Neural cell (in vitro differentiated cells): ENCODE measurements at regions not wholly inside any gene's neighbourhood (a gene's known extent, or its start where the extent isn't known, plus 50 kb on each side); places are given as distances from the start of the nearest gene placed in this dataset.

Source experiments
- H2AFZ ChIP-seq: fragments of 200-600, 300-800 bp; sonication (generic), shearing (Covaris generic); 2 replicates; pipeline ENCODE4 v1.6.0; 2014; ENCODE audit warnings: low read depth, mild to moderate bottlenecking, antibody characterized with exemption, low read length, moderate library complexity
- H3F3A ChIP-seq: fragments of 200-600 bp; shearing (Covaris generic); 2 replicates; pipeline ENCODE4 v1.6.1; 2016; ENCODE audit warnings: mild to moderate bottlenecking, moderate library complexity, mixed read lengths, antibody characterized with exemption, low read length; ENCODE audit not compliant: insufficient read depth, poor library complexity, severe bottlenecking
- H3K27ac ChIP-seq: fragments of 200-600, 300-800 bp; sonication (generic), shearing (Covaris generic); 2 replicates; pipeline ENCODE4 v1.5.1; 2014; ENCODE audit warnings: mild to moderate bottlenecking, low read length, moderate library complexity
- H3K27me3 ChIP-seq: fragments of 300-800, 200-600 bp; sonication (generic), shearing (Covaris generic); 2 replicates; pipeline ENCODE4 v1.6.0; 2014; ENCODE audit warnings: mild to moderate bottlenecking, low read depth, low read length, moderate library complexity; ENCODE audit not compliant: insufficient read depth
- H3K36me3 ChIP-seq: fragments of 300-800, 200-600 bp; sonication (generic), shearing (Covaris generic); 2 replicates; pipeline ENCODE4 v1.5.1; 2014; ENCODE audit warnings: mild to moderate bottlenecking, antibody characterized with exemption, low read length, moderate library complexity; ENCODE audit not compliant: insufficient read depth
- H3K4me2 ChIP-seq: fragments of 300-800, 200-600 bp; sonication (generic), shearing (Covaris generic); 2 replicates; pipeline ENCODE4 v1.6.0; 2014; ENCODE audit warnings: mild to moderate bottlenecking, low read length
- H3K4me3 ChIP-seq: fragments of 300-800, 200-600 bp; sonication (generic), shearing (Covaris generic); 2 replicates; pipeline ENCODE4 v1.5.1; 2014; ENCODE audit warnings: mild to moderate bottlenecking, low read length, moderate library complexity
- H3K79me2 ChIP-seq: fragments of 200-600 bp; shearing (Covaris generic); replicated peaks from 2 replicates; pipeline ENCODE4 v1.6.0; 2014; ENCODE audit warnings: mild to moderate bottlenecking, low read length, moderate library complexity; ENCODE audit not compliant: insufficient read depth
- H3K9ac ChIP-seq: fragments of 300-800, 200-600 bp; sonication (generic), shearing (Covaris generic); 2 replicates; pipeline ENCODE4 v1.6.1; 2016; ENCODE audit warnings: mild to moderate bottlenecking, low read length, mixed read lengths
- H3K9me2 ChIP-seq: fragments of 200-600 bp; shearing (Covaris generic); 2 replicates; pipeline ENCODE4 v1.6.1; 2016; ENCODE audit warnings: mild to moderate bottlenecking, low read length, mixed read lengths; ENCODE audit not compliant: insufficient read depth
- H3K9me3 ChIP-seq: fragments of 200-600, 300-800 bp; sonication (generic), shearing (Covaris generic); 2 replicates; pipeline ENCODE4 v1.6.1; 2016; ENCODE audit warnings: mild to moderate bottlenecking, mixed run types, low read length, moderate library complexity, mixed read lengths
- H4K20me1 ChIP-seq: fragments of 200-600 bp; shearing (Covaris generic); 2 replicates; pipeline ENCODE4 v1.6.1; 2016; ENCODE audit warnings: mild to moderate bottlenecking, mixed run types; ENCODE audit not compliant: insufficient read depth
- CTCF ChIP-seq: fragments of 450-650 bp; IDR thresholded peaks from 2 replicates; pipeline ENCODE4 v1.5.1; 2014; ENCODE audit warnings: antibody characterized with exemption, mild to moderate bottlenecking, moderate library complexity; ENCODE audit not compliant: poor library complexity, severe bottlenecking
- EP300 ChIP-seq: fragments of 450-650 bp; conservative IDR thresholded peaks from 2 replicates; pipeline ENCODE4 v1.6.1; 2014; ENCODE audit warnings: antibody characterized with exemption, mild to moderate bottlenecking, moderate library complexity; ENCODE audit not compliant: poor library complexity, severe bottlenecking
- EZH2 ChIP-seq: fragments of 200-600, 300-800 bp; shearing (Covaris generic), sonication (generic); IDR thresholded peaks from 2 replicates; pipeline ENCODE4 v1.6.1; 2014; ENCODE audit warnings: antibody characterized with exemption, low read length, borderline replicate concordance, mild to moderate bottlenecking; ENCODE audit not compliant: insufficient read depth, poor library complexity, severe bottlenecking
- MXI1 ChIP-seq: fragments of 450-650 bp; conservative IDR thresholded peaks from 2 replicates; pipeline ENCODE4 v1.6.1; 2014; ENCODE audit warnings: antibody characterized with exemption, mild to moderate bottlenecking; ENCODE audit not compliant: poor library complexity, severe bottlenecking
- POLR2AphosphoS5 ChIP-seq: IDR thresholded peaks from 2 replicates; pipeline ENCODE4 v1.6.1; 2012
- RAD21 ChIP-seq: fragments of 450-650 bp; conservative IDR thresholded peaks from 2 replicates; pipeline ENCODE4 v1.6.1; 2014; ENCODE audit warnings: antibody characterized with exemption, mild to moderate bottlenecking, moderate library complexity
- REST ChIP-seq: IDR thresholded peaks from 2 replicates; pipeline ENCODE4 v1.6.1; 2012; ENCODE audit warnings: borderline replicate concordance
- SMC3 ChIP-seq: fragments of 450-650 bp; conservative IDR thresholded peaks from 2 replicates; pipeline ENCODE4 v1.6.1; 2014; ENCODE audit warnings: antibody characterized with exemption, mild to moderate bottlenecking, moderate library complexity; ENCODE audit not compliant: poor library complexity
- TAF1 ChIP-seq: IDR thresholded peaks from 2 replicates; pipeline ENCODE4 v1.6.1; 2012; ENCODE audit warnings: low read depth

- Histone ChIP-seq H3K9ac (no peak overlapping the region), H3K27ac (no peak overlapping the region), H3K4me2 (no peak overlapping the region)
Observed at GRCh38 chr4:144579411-144580030, 66.4 kb upstream of the HHIP start.

GRCh38 chr4:144580430-144580829 lies 65.5 kb upstream of the HHIP start:
- H3K27me3 ChIP-seq, result no peaks in the 10 kb centered on the region
- H3K79me2 ChIP-seq, result no peaks in the 10 kb centered on the region
- no peak overlapping the region for H3K27ac ChIP-seq
- no peaks in the 10 kb centered on the region for H3K36me3 ChIP-seq
- no peak overlapping the region for H3K4me2 ChIP-seq
- no peak overlapping the region for H3K9ac ChIP-seq
- H2AFZ ChIP-seq, result no peak overlapping the region
- H3K4me3 ChIP-seq, result no peak overlapping the region
- H3K9me3 ChIP-seq, result no peaks in the 10 kb centered on the region
- H4K20me1 ChIP-seq, result no peaks in the 10 kb centered on the region
- no peaks in the 10 kb centered on the region for H3F3A ChIP-seq
- H3K9me2 ChIP-seq, result no peaks in the 10 kb centered on the region
- TF ChIP-seq REST (no peak), RAD21 (no peak), TAF1 (no peak), POLR2AphosphoS5 (no peak), MXI1 (no peak), SMC3 (no peak), EZH2 (no peak)

More at GRCh38 chr4:144579411-144580030, 66.4 kb upstream of the HHIP start:
- Histone ChIP-seq H3K9me2 (no peaks in the 10 kb centered on the region), H3K9me3 (no peaks in the 10 kb centered on the region), H4K20me1 (no peaks in the 10 kb centered on the region), H3K27me3 (no peaks in the 10 kb centered on the region), H3K4me3 (no peak overlapping the region), H3K36me3 (no peaks in the 10 kb centered on the region), H3K79me2 (no peaks in the 10 kb centered on the region), H3F3A (no peaks in the 10 kb centered on the region), H2AFZ (no peak overlapping the region)
- no peak for TF ChIP-seq RAD21
- TF ChIP-seq MXI1, result no peak
- TF ChIP-seq EZH2, result no peak
- no peak for TF ChIP-seq CTCF
- TF ChIP-seq REST, result no peak
- no peak for TF ChIP-seq EP300
- TF ChIP-seq SMC3, result no peak
- TF ChIP-seq TAF1, result no peak
- TF ChIP-seq POLR2AphosphoS5, result no peak
